Activated CD4-positive, CD25-positive, alpha-beta regulatory T cell treated with anti-CD3 and anti-CD28 coated beads, Interleukin-2, amount 50 U/mL, for 24 hours (primary cell): ENCODE measurements at regions not wholly inside any gene's neighbourhood (a gene's known extent, or its start where the extent isn't known, plus 50 kb on each side); places are given as distances from the start of the nearest gene placed in this dataset.

Experiments used
- ATAC-seq, 2 donors: fragments of 150-1000 bp; cut with Tn5 transposase; one replicate each; pipeline ENCODE4 v1.10.0; 2021; ENCODE audit warnings: mild to moderate bottlenecking in 1 of 2, moderate library complexity in 1 of 2

- no peak for ATAC-seq
Measured at GRCh38 chr12:108462686-108463085, 52.4 kb upstream of the FICD start.

GRCh38 chr12:108461058-108461660 lies 53.9 kb upstream of the FICD start:
- no peak for ATAC-seq

GRCh38 chr12:108459149-108459548 lies 55.9 kb upstream of the FICD start:
- ATAC-seq, result no peak

GRCh38 chr12:108457734-108458361 lies 57.2 kb upstream of the FICD start:
- no peak for ATAC-seq

GRCh38 chr12:108457006-108457733 lies 57.9 kb upstream of the FICD start:
- ATAC-seq, result peak in 1 of 2 donors; percentile 55

GRCh38 chr12:108455706-108456105 lies 59.4 kb upstream of the FICD start:
- no peak for ATAC-seq

- ATAC-seq, result no peak
Measured at GRCh38 chr12:108454539-108455139, 60.4 kb upstream of the FICD start.

- ATAC-seq, result no peak
Measured at GRCh38 chr12:108449478-108449877, 65.6 kb upstream of the FICD start.

- ATAC-seq, result no peak
Measured at GRCh38 chr12:108448246-108448645, 66.8 kb upstream of the FICD start.

- ATAC-seq, result no peak
Measured at GRCh38 chr12:108447168-108447832, 67.8 kb upstream of the FICD start.

GRCh38 chr12:108446766-108447165 lies 68.3 kb upstream of the FICD start:
- no peak for ATAC-seq

- ATAC-seq, result no peak
Measured at GRCh38 chr12:108442910-108443309, 72.2 kb upstream of the FICD start.

- no peak for ATAC-seq
Measured at GRCh38 chr12:108442067-108442466, 73.0 kb upstream of the FICD start.

- ATAC-seq, result no peak
Measured at GRCh38 chr12:108441549-108441948, 73.5 kb upstream of the FICD start.

GRCh38 chr12:108440736-108441135 lies 74.3 kb upstream of the FICD start:
- no peak for ATAC-seq

- ATAC-seq, result no peak
Measured at GRCh38 chr12:108438667-108439066, 76.4 kb upstream of the FICD start.

GRCh38 chr12:108432423-108433121 lies 82.5 kb upstream of the FICD start:
- ATAC-seq, result no peak

GRCh38 chr12:108430926-108431325 lies 84.2 kb upstream of the FICD start:
- ATAC-seq, result no peak

GRCh38 chr12:108430245-108430644 lies 84.8 kb upstream of the FICD start:
- no peak for ATAC-seq

- no peak for ATAC-seq
Measured at GRCh38 chr12:108425238-108425795, 86.2 kb upstream of the CMKLR1 start.

- ATAC-seq, result no peak
Measured at GRCh38 chr12:108424816-108425215, 85.7 kb upstream of the CMKLR1 start.

GRCh38 chr12:108424026-108424425 lies 84.9 kb upstream of the CMKLR1 start:
- no peak for ATAC-seq
